CD8-positive, alpha-beta memory T cell (primary cell): ENCODE measurements at regions not wholly inside any gene's neighbourhood (a gene's known extent, or its start where the extent isn't known, plus 50 kb on each side); places are given as distances from the start of the nearest gene placed in this dataset.

Experiments used
- CTCF ChIA-PET: fragments of 350-600 bp; sonication (Branson Sonifier 250); formaldehyde crosslinking; loops from one replicate; lab custom pipeline; 2021; ENCODE audit warnings: antibody characterized with exemption; lab: Charles Lee
- POLR2A ChIA-PET: fragments of 350-600 bp; sonication (Branson Sonifier 250); formaldehyde crosslinking; loops from one replicate; lab custom pipeline; 2021; ENCODE audit warnings: antibody characterized with exemption; lab: Charles Lee
- DNase-seq, 5 donors: peaks; one replicate each; pipeline versions ENCODE4 v3.0.0 to v3.0.0-alpha.2; 2020 to 2022; ENCODE audit warnings: mixed read lengths in 1 of 5
- H3K27ac ChIP-seq: one replicate; pipeline ENCODE4 v1.7.0; 2013; ENCODE audit warnings: low read depth, mild to moderate bottlenecking, low read length, moderate library complexity
- H3K27me3 ChIP-seq: 2 replicates; pipeline ENCODE4 v1.7.0; 2013; ENCODE audit warnings: low read length, mild to moderate bottlenecking; ENCODE audit not compliant: insufficient read depth, poor library complexity, severe bottlenecking
- H3K36me3 ChIP-seq: 2 replicates; pipeline ENCODE4 v1.7.0; 2013; ENCODE audit warnings: mild to moderate bottlenecking, low read length, moderate library complexity; ENCODE audit not compliant: insufficient read depth
- H3K4me1 ChIP-seq: 2 replicates; pipeline ENCODE4 v1.7.0; 2013; ENCODE audit warnings: mild to moderate bottlenecking, low read length, moderate library complexity; ENCODE audit not compliant: insufficient read depth
- H3K4me3 ChIP-seq: 2 replicates; pipeline ENCODE4 v1.7.0; 2013; ENCODE audit warnings: mild to moderate bottlenecking, low read length
- H3K9me3 ChIP-seq: 2 replicates; pipeline ENCODE4 v1.7.0; 2013; ENCODE audit warnings: mild to moderate bottlenecking, low read length
- H3K27ac Mint-ChIP-seq, 8 donors: one replicate each; pipeline ENCODE4 v1.8.0; 2020 to 2021; ENCODE audit warnings: mixed read lengths in 8 of 8, mild to moderate bottlenecking in 6 of 8, inconsistent platforms in 3 of 8, moderate library complexity in 3 of 8
- H3K27me3 Mint-ChIP-seq, 2 donors: one replicate each; pipeline ENCODE4 v1.8.0; 2020 to 2021; ENCODE audit warnings: mixed read lengths in 2 of 2, mild to moderate bottlenecking in 1 of 2, moderate library complexity in 1 of 2
- H3K36me3 Mint-ChIP-seq, 3 donors: one replicate each; pipeline ENCODE4 v1.8.0; 2020 to 2021; ENCODE audit warnings: mixed read lengths in 3 of 3, inconsistent platforms in 1 of 3, mild to moderate bottlenecking in 1 of 3
- H3K4me1 Mint-ChIP-seq, 3 donors: one replicate each; pipeline ENCODE4 v1.8.0; 2020 to 2021; ENCODE audit warnings: mixed read lengths in 3 of 3, inconsistent platforms in 1 of 3, mild to moderate bottlenecking in 1 of 3
- H3K4me3 Mint-ChIP-seq, 7 donors: one replicate each; pipeline ENCODE4 v1.8.0; 2020 to 2021; ENCODE audit warnings: mixed read lengths in 7 of 7, mild to moderate bottlenecking in 6 of 7, moderate library complexity in 4 of 7, inconsistent platforms in 2 of 7
- H3K9me3 Mint-ChIP-seq, 5 donors: one replicate each; pipeline ENCODE4 v1.8.0; 2020 to 2022; ENCODE audit warnings: mixed read lengths in 5 of 5, mild to moderate bottlenecking in 3 of 5, moderate library complexity in 2 of 5, inconsistent platforms in 1 of 5

GRCh38 chr10:128914681-128915080 lies 552.4 kb upstream of the MGMT start:
- POLR2A ChIA-PET, result no interaction called here
- Histone ChIP-seq H3K4me3 (no peak overlapping the region), H3K27ac (no peak overlapping the region), H3K9me3 (no peaks in the 10 kb centered on the region), H3K36me3 (no peaks in the 10 kb centered on the region), H3K4me1 (no peaks in the 10 kb centered on the region), H3K27me3 (no peaks in the 10 kb centered on the region)
- no peak overlapping the region for H3K4me3 Mint-ChIP-seq
- no peak for DNase-seq
- CTCF ChIA-PET, result no interaction called here
- H3K27me3 Mint-ChIP-seq, result peaks cover 0 to 5% of the 10 kb centered on the region in 2 donors
- H3K27ac Mint-ChIP-seq, result no peak overlapping the region
- H3K9me3 Mint-ChIP-seq, result peaks cover 0 to 1% (median 0%) of the 10 kb centered on the region in 5 donors
- peaks cover 0 to 18% (median 13%) of the 10 kb centered on the region in 3 donors for H3K4me1 Mint-ChIP-seq
- H3K36me3 Mint-ChIP-seq, result no peaks in the 10 kb centered on the region

- no peaks in the 10 kb centered on the region for H3K9me3 ChIP-seq
- H3K27ac ChIP-seq, result no peak overlapping the region
- H3K27me3 ChIP-seq, result no peaks in the 10 kb centered on the region
- ChIA-PET POLR2A (no interaction called here), CTCF (no interaction called here)
- H3K9me3 Mint-ChIP-seq, result peaks cover 0 to 1% (median 0%) of the 10 kb centered on the region in 5 donors
- H3K36me3 Mint-ChIP-seq, result no peaks in the 10 kb centered on the region
- no peak for DNase-seq
- H3K27ac Mint-ChIP-seq, result no peak overlapping the region
- H3K4me1 Mint-ChIP-seq, result peaks cover 0 to 18% (median 13%) of the 10 kb centered on the region in 3 donors
- no peak overlapping the region for H3K4me3 Mint-ChIP-seq
- H3K4me3 ChIP-seq, result no peak overlapping the region
- no peaks in the 10 kb centered on the region for H3K36me3 ChIP-seq
- H3K4me1 ChIP-seq, result no peaks in the 10 kb centered on the region
- peaks cover 0 to 2% of the 10 kb centered on the region in 2 donors for H3K27me3 Mint-ChIP-seq
These were observed 551.4 kb upstream of the MGMT start for GRCh38 chr10:128915630-128916029.

GRCh38 chr10:128916383-128916782 lies 550.7 kb upstream of the MGMT start:
- Histone ChIP-seq H3K36me3 (no peaks in the 10 kb centered on the region), H3K9me3 (no peaks in the 10 kb centered on the region), H3K27ac (no peak overlapping the region), H3K27me3 (no peaks in the 10 kb centered on the region), H3K4me3 (no peak overlapping the region), H3K4me1 (no peaks in the 10 kb centered on the region)
- no peak overlapping the region for H3K27ac Mint-ChIP-seq
- H3K4me1 Mint-ChIP-seq, result peaks cover 0 to 18% (median 13%) of the 10 kb centered on the region in 3 donors
- peaks cover 0 to 1% (median 0%) of the 10 kb centered on the region in 5 donors for H3K9me3 Mint-ChIP-seq
- H3K4me3 Mint-ChIP-seq, result no peak overlapping the region
- H3K27me3 Mint-ChIP-seq, result peaks cover 0 to 2% of the 10 kb centered on the region in 2 donors
- no peaks in the 10 kb centered on the region for H3K36me3 Mint-ChIP-seq
- ChIA-PET CTCF (no interaction called here), POLR2A (no interaction called here)
- no peak for DNase-seq

- POLR2A ChIA-PET, result no interaction called here
- Histone ChIP-seq H3K36me3 (no peaks in the 10 kb centered on the region), H3K27me3 (no peaks in the 10 kb centered on the region), H3K4me3 (no peak overlapping the region), H3K4me1 (no peaks in the 10 kb centered on the region), H3K27ac (no peak overlapping the region), H3K9me3 (no peaks in the 10 kb centered on the region)
- H3K9me3 Mint-ChIP-seq, result peaks cover 0 to 6% (median 0%) of the 10 kb centered on the region in 5 donors
- H3K36me3 Mint-ChIP-seq, result no peaks in the 10 kb centered on the region
- H3K27ac Mint-ChIP-seq, result no peak overlapping the region
- H3K4me3 Mint-ChIP-seq, result no peak overlapping the region
- DNase-seq, result no peak
- H3K4me1 Mint-ChIP-seq, result peaks cover 0 to 7% (median 0%) of the 10 kb centered on the region in 3 donors
- CTCF ChIA-PET, result no interaction called here
- no peaks in the 10 kb centered on the region for H3K27me3 Mint-ChIP-seq
These were observed 545.5 kb upstream of the MGMT start for GRCh38 chr10:128921389-128922022.

GRCh38 chr10:128922172-128922571 lies 544.9 kb upstream of the MGMT start:
- H3K4me3 ChIP-seq, result no peak overlapping the region
- H3K27ac ChIP-seq, result no peak overlapping the region
- Mint-ChIP-seq H3K36me3 (no peaks in the 10 kb centered on the region), H3K9me3 (peaks cover 0 to 6% (median 0%) of the 10 kb centered on the region in 5 donors), H3K27me3 (no peaks in the 10 kb centered on the region), H3K4me3 (no peak overlapping the region), H3K4me1 (peaks cover 0 to 7% (median 0%) of the 10 kb centered on the region in 3 donors), H3K27ac (no peak overlapping the region)
- H3K36me3 ChIP-seq, result no peaks in the 10 kb centered on the region
- ChIA-PET POLR2A (no interaction called here), CTCF (no interaction called here)
- H3K27me3 ChIP-seq, result no peaks in the 10 kb centered on the region
- H3K4me1 ChIP-seq, result no peaks in the 10 kb centered on the region
- DNase-seq, result no peak
- H3K9me3 ChIP-seq, result no peaks in the 10 kb centered on the region

- no peaks in the 10 kb centered on the region for H3K9me3 ChIP-seq
- Mint-ChIP-seq H3K27ac (no peak overlapping the region), H3K9me3 (peaks cover 0 to 6% (median 0%) of the 10 kb centered on the region in 5 donors), H3K4me1 (peaks cover 0 to 7% (median 0%) of the 10 kb centered on the region in 3 donors), H3K4me3 (no peak overlapping the region), H3K27me3 (no peaks in the 10 kb centered on the region), H3K36me3 (no peaks in the 10 kb centered on the region)
- H3K27me3 ChIP-seq, result no peaks in the 10 kb centered on the region
- CTCF ChIA-PET, result no interaction called here
- H3K4me1 ChIP-seq, result no peaks in the 10 kb centered on the region
- POLR2A ChIA-PET, result no interaction called here
- no peaks in the 10 kb centered on the region for H3K36me3 ChIP-seq
- H3K27ac ChIP-seq, result no peak overlapping the region
- no peak for DNase-seq
- no peak overlapping the region for H3K4me3 ChIP-seq
These were observed 544.3 kb upstream of the MGMT start for GRCh38 chr10:128922619-128923196.

GRCh38 chr10:128924918-128925317 lies 542.1 kb upstream of the MGMT start:
- no peak for DNase-seq
- POLR2A ChIA-PET, result no interaction called here
- Histone ChIP-seq H3K4me3 (no peak overlapping the region), H3K27ac (no peak overlapping the region), H3K36me3 (no peaks in the 10 kb centered on the region), H3K4me1 (no peaks in the 10 kb centered on the region), H3K9me3 (no peaks in the 10 kb centered on the region), H3K27me3 (no peaks in the 10 kb centered on the region)
- H3K36me3 Mint-ChIP-seq, result no peaks in the 10 kb centered on the region
- H3K27ac Mint-ChIP-seq, result no peak overlapping the region
- H3K4me3 Mint-ChIP-seq, result no peak overlapping the region
- no peaks in the 10 kb centered on the region for H3K27me3 Mint-ChIP-seq
- peaks cover 0 to 7% (median 0%) of the 10 kb centered on the region in 3 donors for H3K4me1 Mint-ChIP-seq
- CTCF ChIA-PET, result no interaction called here
- peaks cover 0 to 6% (median 0%) of the 10 kb centered on the region in 5 donors for H3K9me3 Mint-ChIP-seq

- peaks cover 0 to 4% (median 0%) of the 10 kb centered on the region in 3 donors for H3K4me1 Mint-ChIP-seq
These were observed 540.3 kb upstream of the MGMT start for GRCh38 chr10:128926711-128927110.

More at GRCh38 chr10:128926711-128927110, 540.3 kb upstream of the MGMT start:
- H3K27ac Mint-ChIP-seq, result no peak overlapping the region
- ChIA-PET CTCF (no interaction called here), POLR2A (no interaction called here)
- no peak for DNase-seq
- no peaks in the 10 kb centered on the region for H3K4me1 ChIP-seq
- H3K36me3 ChIP-seq, result no peaks in the 10 kb centered on the region
- H3K27me3 ChIP-seq, result no peaks in the 10 kb centered on the region
- no peaks in the 10 kb centered on the region for H3K9me3 ChIP-seq
- H3K27ac ChIP-seq, result no peak overlapping the region
- no peak overlapping the region for H3K4me3 Mint-ChIP-seq
- no peak overlapping the region for H3K4me3 ChIP-seq
- H3K9me3 Mint-ChIP-seq, result peaks cover 0 to 6% (median 0%) of the 10 kb centered on the region in 5 donors
- H3K27me3 Mint-ChIP-seq, result no peaks in the 10 kb centered on the region
- H3K36me3 Mint-ChIP-seq, result no peaks in the 10 kb centered on the region
